Stimulated activated naive CD8-positive, alpha-beta T cell treated with anti-CD3 and anti-CD28 coated beads, Interleukin-15, Interleukin-2, amounts not matched to agents 100 U/mL and 50 U/mL, for 24 hours (primary cell): ENCODE measurements at regions not wholly inside any gene's neighbourhood (a gene's known extent, or its start where the extent isn't known, plus 50 kb on each side); places are given as distances from the start of the nearest gene placed in this dataset.
A peak's percentile ranks its signal among the peaks of the same experiment; 100 is the strongest.

ENCODE experiments used
- ATAC-seq: fragments of 150-1000 bp; cut with Tn5 transposase; one replicate; pipeline ENCODE4 v1.10.0; 2021
- DNase-seq: peaks from one replicate; pipeline ENCODE4 v3.0.0; 2021

DNA sequence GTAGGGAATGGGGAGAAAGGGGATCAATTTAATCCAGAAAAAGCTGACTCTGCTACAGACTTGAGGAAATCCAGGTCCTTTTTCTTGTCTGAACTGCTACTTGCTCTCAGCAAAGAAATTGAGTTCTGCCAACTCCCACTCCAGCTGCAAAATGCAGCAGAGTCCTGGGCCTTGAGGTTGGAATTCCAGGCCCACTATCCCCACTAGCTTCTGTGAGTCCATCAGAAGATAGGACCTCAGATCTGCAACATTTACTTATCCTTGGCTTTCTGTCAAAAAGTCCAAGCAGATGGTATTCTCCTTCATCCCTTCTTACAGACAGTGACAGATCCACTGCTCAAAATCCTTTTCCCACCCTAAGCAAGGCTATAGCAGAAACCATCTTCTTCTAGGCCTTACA lies 219.2 kb downstream of the ARHGAP12 start:
- ATAC-seq: no peak
- no peak for DNase-seq

DNA sequence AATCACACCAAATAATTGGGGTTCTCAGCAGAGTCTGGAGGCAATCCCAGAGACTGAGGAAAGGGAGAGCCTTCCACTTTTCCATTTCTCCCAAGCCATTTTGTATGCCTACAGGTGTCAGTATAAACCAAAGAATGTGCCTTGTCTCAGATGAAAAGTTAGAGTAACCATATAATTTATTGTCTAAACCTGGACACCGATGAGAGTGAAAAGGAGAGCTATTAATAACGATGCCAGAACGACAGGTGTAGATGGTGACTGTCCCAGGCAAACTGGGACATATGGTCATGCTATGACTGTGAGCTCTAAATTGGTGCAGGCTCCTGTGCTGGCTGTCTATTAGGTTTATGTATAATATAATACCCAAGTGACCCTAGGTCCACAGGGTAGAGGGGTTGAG lies 219.6 kb downstream of the ARHGAP12 start:
- ATAC-seq: no peak
- no peak for DNase-seq

DNA sequence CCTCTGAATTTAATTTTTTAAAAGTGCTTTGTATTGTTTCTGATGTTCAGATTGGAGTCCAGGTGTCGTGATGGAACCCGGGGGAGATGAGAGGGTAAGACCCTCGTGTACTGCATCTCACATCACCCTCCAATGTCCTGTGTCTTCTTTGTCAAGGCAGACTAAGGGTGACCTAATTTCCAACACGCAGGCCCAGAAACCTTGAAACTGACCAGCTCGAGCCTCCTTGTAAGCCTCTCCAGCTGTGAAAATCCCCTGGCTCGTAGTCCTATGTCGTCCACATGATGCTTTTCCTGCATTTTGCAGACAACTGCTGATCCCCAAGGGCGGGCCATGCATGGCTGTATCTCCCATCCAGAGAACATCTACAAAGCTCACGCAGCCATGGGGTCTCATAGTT lies 220.2 kb downstream of the ARHGAP12 start:
- no peak for ATAC-seq
- DNase-seq: no peak

GRCh38 chr10:31708046-31708445 lies 220.6 kb downstream of the ARHGAP12 start:
- DNase-seq (no peak), ATAC-seq (no peak)

GRCh38 chr10:31707093-31708039 lies 221.3 kb downstream of the ARHGAP12 start:
- DNase-seq (peak; percentile 69), ATAC-seq (peak; percentile 89)

DNA sequence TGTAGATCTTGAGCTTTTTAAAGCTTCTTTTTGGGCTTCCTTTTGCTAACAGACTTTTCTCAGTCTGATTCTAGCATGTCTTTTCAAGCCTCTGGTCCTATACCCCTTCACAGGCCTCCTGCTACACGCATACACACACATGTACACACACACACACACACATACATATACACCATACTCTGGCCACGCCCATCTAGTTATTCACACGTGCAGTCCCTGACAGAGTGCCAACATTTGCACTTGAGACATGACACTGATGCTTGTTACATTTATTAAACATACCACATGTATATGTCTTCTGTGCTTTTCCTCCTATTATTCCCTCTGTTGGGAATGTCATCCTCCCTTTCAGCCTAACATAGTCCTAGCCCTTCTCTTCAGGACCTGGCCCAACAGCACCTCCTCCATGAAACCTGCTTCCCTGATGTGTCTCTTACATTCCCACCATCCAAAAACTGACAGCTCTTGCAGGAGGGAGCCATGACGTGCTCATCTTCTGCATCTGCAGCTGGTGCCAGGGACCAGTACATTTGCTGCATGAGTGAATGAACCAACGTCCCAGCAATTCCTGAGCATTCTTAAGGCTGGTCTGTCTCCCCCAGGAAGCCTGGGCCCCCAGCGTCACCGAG lies 222.1 kb downstream of the ARHGAP12 start:
- DNase-seq (no peak), ATAC-seq (no peak)

- no peak for ATAC-seq
- no peak for DNase-seq
These were observed 223.5 kb downstream of the ARHGAP12 start for GRCh38 chr10:31705136-31705535.

DNA sequence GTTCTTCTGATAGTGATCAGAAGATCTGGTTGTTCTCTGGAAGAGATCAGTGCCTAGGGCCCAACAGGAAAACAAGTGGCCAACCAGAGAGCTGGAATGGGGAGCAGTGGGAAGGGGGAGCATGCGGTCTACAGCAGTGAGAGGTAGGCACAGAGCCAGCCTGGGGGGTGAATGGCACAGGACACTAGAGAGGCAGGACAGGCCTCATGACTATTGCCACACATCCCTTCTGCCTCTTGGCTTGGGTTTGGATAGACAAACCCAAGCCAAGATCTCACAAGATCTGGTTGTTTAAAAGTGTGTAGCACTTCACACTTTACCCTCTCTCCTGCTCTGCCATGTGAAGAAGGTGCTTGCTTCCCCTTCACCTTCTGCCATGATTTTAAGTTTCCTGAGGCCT lies 224.4 kb downstream of the ARHGAP12 start:
- DNase-seq: no peak
- no peak for ATAC-seq

DNA sequence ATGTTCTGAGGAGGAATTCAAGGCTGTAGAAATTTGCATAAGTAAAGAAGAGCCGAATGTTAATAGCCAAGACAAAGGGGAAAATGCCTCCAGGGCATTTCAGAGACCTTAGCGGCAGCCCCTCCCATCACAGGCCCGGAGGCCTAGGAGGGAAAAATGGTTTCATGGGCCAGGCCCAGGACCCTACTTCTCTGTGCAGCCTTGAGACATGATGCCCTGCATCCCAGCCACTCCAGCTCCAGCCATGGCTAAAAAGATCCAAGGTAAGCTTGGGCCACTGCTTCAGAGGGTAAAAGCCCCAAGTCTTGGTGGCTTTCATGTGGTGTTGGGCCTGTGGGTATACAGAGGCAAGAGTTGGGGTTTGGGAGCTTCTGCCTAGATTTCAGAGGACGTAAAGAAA lies 225.7 kb downstream of the ARHGAP12 start:
- DNase-seq (no peak), ATAC-seq (no peak)

GRCh38 chr10:31702005-31702404 lies 226.6 kb downstream of the ARHGAP12 start:
- no peak for DNase-seq
- no peak for ATAC-seq

GRCh38 chr10:31701546-31701945 lies 227.1 kb downstream of the ARHGAP12 start:
- no peak for ATAC-seq
- DNase-seq: no peak

GRCh38 chr10:31700181-31700611 lies 228.4 kb downstream of the ARHGAP12 start:
- DNase-seq (no peak), ATAC-seq (no peak)

- DNase-seq (no peak), ATAC-seq (no peak)
These were observed 230.3 kb downstream of the ARHGAP12 start for GRCh38 chr10:31698181-31698830.

- no peak for DNase-seq
- ATAC-seq: no peak
These were observed 231.1 kb downstream of the ARHGAP12 start for GRCh38 chr10:31697271-31698180.

- DNase-seq (no peak), ATAC-seq (no peak)
These were observed 233.4 kb downstream of the ARHGAP12 start for GRCh38 chr10:31694929-31695837.

- DNase-seq: no peak
- ATAC-seq: no peak
These were observed 234.4 kb downstream of the ARHGAP12 start for GRCh38 chr10:31694126-31694685.

DNA sequence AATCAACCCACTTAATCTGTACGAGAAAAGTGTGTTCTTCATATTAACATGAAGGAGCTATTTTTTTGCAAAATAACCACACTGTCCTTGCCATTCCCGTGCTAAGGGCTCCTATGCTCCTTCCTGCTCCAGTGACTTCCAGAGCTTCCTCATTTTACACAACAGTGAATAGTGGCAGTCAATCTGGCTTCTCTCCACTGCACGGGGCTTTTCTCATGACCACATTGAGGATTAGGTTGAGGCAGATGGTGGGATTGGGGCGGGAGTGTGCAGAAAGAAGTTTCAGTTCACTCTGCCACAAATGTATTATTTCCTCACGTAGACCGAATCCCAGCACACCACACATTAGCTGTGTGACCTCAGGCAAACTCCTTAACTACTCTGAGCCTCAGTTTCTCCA lies 235.1 kb downstream of the ARHGAP12 start:
- ATAC-seq (no peak), DNase-seq (no peak)

DNA sequence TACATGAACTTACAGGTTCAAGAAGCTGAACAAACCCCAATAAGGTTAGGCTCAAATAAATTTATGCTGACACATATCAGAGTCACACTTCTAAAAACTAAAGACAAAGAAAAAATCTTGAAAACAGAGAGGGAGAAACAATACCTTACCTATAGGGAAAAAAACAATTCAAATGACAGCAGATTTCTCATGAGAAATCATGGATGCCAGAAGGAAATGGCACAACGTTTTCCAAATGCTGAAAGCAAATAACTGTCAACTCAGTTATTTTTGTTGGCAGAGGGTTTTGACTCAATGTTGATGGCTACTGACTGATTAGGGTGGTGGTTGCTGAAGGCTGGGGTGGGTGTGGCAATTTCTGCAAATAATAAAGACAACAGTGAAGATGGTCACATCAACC lies 239.4 kb downstream of the ARHGAP12 start:
- DNase-seq (no peak), ATAC-seq (no peak)

GRCh38 chr10:31687663-31688482 lies 240.8 kb downstream of the ARHGAP12 start:
- peak; percentile 23 for ATAC-seq
- no peak for DNase-seq

DNA sequence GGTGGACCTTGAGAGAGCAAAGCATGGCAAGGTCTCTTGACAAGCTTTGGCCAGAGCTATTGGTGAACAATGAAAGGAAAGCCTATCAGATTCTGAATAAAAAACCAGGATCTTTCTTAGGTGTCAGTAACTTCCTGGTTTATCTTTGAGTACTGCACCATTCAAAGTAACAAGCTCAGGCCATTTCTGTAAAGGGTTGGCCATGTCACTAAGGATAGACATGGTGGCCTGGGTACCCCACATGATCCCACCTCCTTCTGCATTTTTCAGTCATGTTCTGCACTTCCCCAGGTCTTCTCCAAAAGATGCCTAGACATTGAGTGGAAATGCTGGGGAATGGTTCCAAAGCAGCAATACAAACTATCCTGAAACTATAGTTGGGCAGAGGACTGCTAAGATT lies 242.0 kb downstream of the ARHGAP12 start:
- ATAC-seq: no peak
- no peak for DNase-seq
